IMR-90 (cell line): ENCODE measurements at regions not wholly inside any gene's neighbourhood (a gene's known extent, or its start where the extent isn't known, plus 50 kb on each side); places are given as distances from the start of the nearest gene placed in this dataset.
A peak's percentile ranks its signal among the peaks of the same experiment; 100 is the strongest.

Experiments
- ATAC-seq: fragments of 200-7000 bp; cut with Tn5 transposase; 2 replicates; pipeline ENCODE4 v1.9.1; 2020; ENCODE audit warnings: low read depth, mild to moderate bottlenecking, moderate library complexity
- BruUV-seq: library from RNA; stranded (reverse); fragments of 400-500 nt; replicated peaks from 2 replicates; lab custom pipeline; 2021; lab: Mats Ljungman, UMichigan
- CTCF ChIA-PET: fragments of 300-600 bp; formaldehyde crosslinking; extraction: SDS; loops from one replicate; lab custom pipeline; 2021; ENCODE audit warnings: antibody characterized with exemption; lab: Yijun Ruan, JAX
- POLR2A ChIA-PET: fragments of 300-600 bp; sonication (Branson Sonifier 250); formaldehyde crosslinking; loops from one replicate; lab custom pipeline; 2022; ENCODE audit warnings: antibody characterized with exemption; ENCODE audit not compliant: unreplicated experiment; lab: Charles Lee
- DNase-seq: peaks from one replicate; pipeline ENCODE4 v3.0.0; 2013
- H2AFZ ChIP-seq: replicated peaks from 2 replicates; pipeline ENCODE3; 2013; ENCODE audit warnings: low read length, mild to moderate bottlenecking; ENCODE audit not compliant: poor library complexity
- H2AK5ac ChIP-seq: 2 replicates; pipeline ENCODE4 v1.6.1; 2013; ENCODE audit warnings: low read depth, low read length, inconsistent platforms
- H2AK9ac ChIP-seq: replicated peaks from 2 replicates; pipeline ENCODE3; 2013; ENCODE audit warnings: mild to moderate bottlenecking, low read depth, low read length, moderate library complexity; ENCODE audit not compliant: poor library complexity
- H2BK120ac ChIP-seq: 2 replicates; pipeline ENCODE4 v1.6.1; 2013; ENCODE audit warnings: low read depth, low read length, inconsistent platforms
- H2BK15ac ChIP-seq: 3 replicates; pipeline ENCODE4 v1.6.1; 2013; ENCODE audit warnings: low read depth, low read length, inconsistent platforms
- H2BK20ac ChIP-seq: 2 replicates; pipeline ENCODE4 v1.6.1; 2013; ENCODE audit warnings: low read depth, mild to moderate bottlenecking, inconsistent platforms, low read length, moderate library complexity
- H2BK5ac ChIP-seq: 2 replicates; pipeline ENCODE4 v1.6.1; 2013; ENCODE audit warnings: mild to moderate bottlenecking, low read depth, low read length, inconsistent platforms; ENCODE audit not compliant: poor library complexity, severe bottlenecking
- H3K14ac ChIP-seq: replicated peaks from 2 replicates; pipeline ENCODE4 v1.6.1; 2013; ENCODE audit warnings: low read depth, low read length, inconsistent platforms
- H3K18ac ChIP-seq: 2 replicates; pipeline ENCODE4 v1.6.1; 2013; ENCODE audit warnings: low read depth, low read length, control low read depth
- H3K23ac ChIP-seq: 2 replicates; pipeline ENCODE4 v1.6.1; 2013; ENCODE audit warnings: low read depth, low read length, inconsistent platforms
- H3K27ac ChIP-seq: 2 replicates; pipeline ENCODE4 v1.5.1; 2013; ENCODE audit warnings: mild to moderate bottlenecking, control low read depth, low read length; ENCODE audit not compliant: insufficient read depth
- H3K27me3 ChIP-seq: 2 replicates; pipeline ENCODE4 v1.6.1; 2013; ENCODE audit warnings: low read length; ENCODE audit not compliant: control insufficient read depth, insufficient read depth
- H3K36me3 ChIP-seq: 2 replicates; pipeline ENCODE4 v1.6.1; 2013; ENCODE audit warnings: low read length, mixed read lengths; ENCODE audit not compliant: control insufficient read depth, insufficient read depth
- H3K4ac ChIP-seq: 2 replicates; pipeline ENCODE4 v1.6.1; 2013; ENCODE audit warnings: low read depth, low read length, inconsistent platforms
- H3K4me1 ChIP-seq: 2 replicates; pipeline ENCODE4 v1.6.1; 2013; ENCODE audit warnings: low read length, mixed read lengths; ENCODE audit not compliant: control insufficient read depth, insufficient read depth
- H3K4me2 ChIP-seq: 2 replicates; pipeline ENCODE4 v1.6.1; 2013; ENCODE audit warnings: low read depth, mild to moderate bottlenecking, control low read depth, low read length, moderate library complexity
- H3K4me3 ChIP-seq: 2 replicates; pipeline ENCODE4 v1.5.1; 2013; ENCODE audit warnings: low read depth, mild to moderate bottlenecking, control low read depth, low read length, moderate library complexity; ENCODE audit not compliant: insufficient read depth
- H3K56ac ChIP-seq: 2 replicates; pipeline ENCODE4 v1.6.1; 2013; ENCODE audit warnings: low read length, inconsistent platforms; ENCODE audit not compliant: insufficient read depth; ENCODE audit errors: extremely low read depth
- H3K79me1 ChIP-seq, 2 experiments: 2 replicates each; pipeline ENCODE4 v1.6.1; 2013; ENCODE audit warnings: low read length in 2 of 2, inconsistent platforms in 1 of 2, low read depth in 1 of 2
- H3K9ac ChIP-seq: 2 replicates; pipeline ENCODE4 v1.6.1; 2013; ENCODE audit warnings: low read depth, low read length, control low read depth
- H3K9me1 ChIP-seq: 2 replicates; pipeline ENCODE4 v1.6.1; 2013; ENCODE audit warnings: low read length, inconsistent platforms; ENCODE audit not compliant: insufficient read depth
- H3K9me3 ChIP-seq: 2 replicates; pipeline ENCODE4 v1.6.1; 2013; ENCODE audit warnings: low read length; ENCODE audit not compliant: control insufficient read depth, insufficient read depth
- H4K20me1 ChIP-seq: 2 replicates; pipeline ENCODE4 v1.6.1; 2013; ENCODE audit warnings: low read length, inconsistent platforms; ENCODE audit not compliant: insufficient read depth
- H4K5ac ChIP-seq: 2 replicates; pipeline ENCODE4 v1.6.1; 2013; ENCODE audit warnings: mild to moderate bottlenecking, low read depth, low read length, control low read depth
- H4K8ac ChIP-seq, 2 experiments: 2 replicates each; pipeline ENCODE4 v1.6.1; 2013; ENCODE audit warnings: low read depth in 2 of 2, low read length in 2 of 2, control low read depth in 1 of 2, inconsistent platforms in 1 of 2
- H4K91ac ChIP-seq: 2 replicates; pipeline ENCODE4 v1.6.1; 2013; ENCODE audit warnings: low read depth, low read length, inconsistent platforms; ENCODE audit not compliant: insufficient read depth
- MAFK ChIP-seq: IDR thresholded peaks from 2 replicates; pipeline ENCODE4 v1.6.1; 2012; ENCODE audit warnings: low read depth, low read length, improper control_type of control experiment
- RAD21 ChIP-seq: IDR thresholded peaks from 2 replicates; pipeline ENCODE4 v1.6.1; 2012; ENCODE audit warnings: low read length, improper control_type of control experiment
- SMC3 ChIP-seq: fragments of 150-350 bp; IDR thresholded peaks from 2 replicates; pipeline ENCODE4 v1.6.1; 2016; ENCODE audit warnings: low read depth, mild to moderate bottlenecking, antibody characterized with exemption, low read length, moderate library complexity
- WGBS, 2 experiments: methylation state at CpG; one replicate each; pipeline versions ENCODE4 v1.1.5 to v1.1.7; 2013; ENCODE audit warnings: missing lambda C conversion rate in 2 of 2; ENCODE audit not compliant: insufficient read length in 1 of 2; ENCODE audit errors: extremely low coverage in 2 of 2; 5-methylcytosine and 5-hydroxymethylcytosine counted together
- dilution Hi-C: fragments of 300-500 bp; cut with HindIII; formaldehyde crosslinking; loops from one replicate; pipeline ENCODE4 v1.14.3; 2018; ENCODE audit warnings: low sequenced_read_pairs; ENCODE audit not compliant: unreplicated experiment
- in situ Hi-C: fragments of 300-500 bp; cut with MboI; formaldehyde crosslinking; loops from 3 replicates; pipeline ENCODE4 v1.14.3; 2019; ENCODE audit warnings: low sequenced_read_pairs, inconsistent platforms, mixed read lengths
- intact Hi-C: fragments of 100-400 bp; cut with micrococcal nuclease; formaldehyde crosslinking; loops from 2 replicates; pipeline ENCODE4 v1.10.0; 2022

DNA sequence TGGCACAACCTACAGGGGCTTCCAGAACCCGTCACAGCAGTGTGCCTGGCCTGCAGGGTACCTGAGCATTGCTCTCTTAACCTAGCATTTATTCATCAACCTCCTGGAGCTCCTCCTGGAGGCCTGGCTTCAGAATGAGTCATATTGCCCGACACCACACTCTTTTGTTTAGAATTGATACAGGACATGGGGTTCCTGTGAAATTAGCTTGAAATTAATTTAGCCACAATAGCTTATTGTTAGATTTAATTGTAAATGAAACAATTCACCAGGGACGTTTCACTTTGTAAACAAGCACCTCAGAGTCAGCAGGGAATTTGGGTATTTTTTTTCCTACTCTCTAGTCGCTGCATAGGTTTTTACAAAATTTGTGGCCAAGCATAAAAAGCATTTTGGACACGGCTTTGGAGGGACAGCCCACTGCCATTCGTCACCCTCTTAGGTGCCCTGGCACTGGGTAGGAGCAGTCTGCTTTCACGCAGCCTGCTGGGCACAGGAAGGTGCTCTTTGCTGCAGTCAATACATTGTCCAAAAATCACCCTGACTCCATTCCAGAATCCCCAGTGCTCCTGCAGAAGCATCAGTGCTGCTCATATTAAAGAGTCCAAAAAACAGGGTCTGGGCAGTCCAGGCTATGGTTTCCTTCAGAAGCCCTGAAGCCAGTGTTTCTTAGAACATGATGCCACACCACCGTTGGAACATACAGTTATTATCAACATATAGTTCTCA lies 60.8 kb upstream of the MEF2A start:
- CTCF ChIA-PET = interaction anchor here (0.6 to 1.0 kb wide), 4 partner anchors 16 to 97 kb away, joined by 3 to 6 read pairs (median 4); no protein-coding TSS in a partner anchor
- no TSS peak for BruUV-seq
- Histone ChIP-seq H4K20me1 (no peaks in the 10 kb centered on the region), H3K79me1 (no peaks in the 10 kb centered on the region), H2AFZ (peak overlapping the region; percentile 24), H3K27me3 (peaks cover 1% of the 10 kb centered on the region; the same call in 1 of the 2 replicates), H3K4me1 (peaks cover 18% of the 10 kb centered on the region), H3K4me3 (no peak overlapping the region), H3K23ac (peak overlapping the region; percentile 2; the same call in 1 of the 2 replicates), H3K14ac (no peak overlapping the region), H3K9me1 (peaks cover 10% of the 10 kb centered on the region), H4K8ac (no peak overlapping the region), H4K91ac (no peak overlapping the region; the same call in 1 of the 2 replicates), H3K27ac (no peak overlapping the region), H3K18ac (peak overlapping the region; percentile 2; the same call in 1 of the 2 replicates), H2BK5ac (no peak overlapping the region), H3K4me2 (no peak overlapping the region), H4K5ac (0 out of 2 replicates have a peak overlapping the region, but pooled peaks have one; percentile 17), H2AK9ac (no peak overlapping the region), H3K56ac (no peak overlapping the region), H2BK120ac (0 out of 2 replicates have a peak overlapping the region, but pooled peaks have one; percentile 21), H2BK20ac (0 out of 2 replicates have a peak overlapping the region, but pooled peaks have one; percentile 10), H3K4ac (no peak overlapping the region), H3K9me3 (no peaks in the 10 kb centered on the region), H2BK15ac (no peak overlapping the region), H3K9ac (no peak overlapping the region), H2AK5ac (no peak overlapping the region), H3K36me3 (no peaks in the 10 kb centered on the region)
- WGBS, 2 experiments = 86% methylated on average over 3 of the region's 8 CpGs; no CpG with 5 or more reads in 1 of the 2 experiments
- in situ Hi-C loops = no loop called here
- POLR2A ChIA-PET = no interaction called here
- intact Hi-C loops = no loop called here
- TF ChIP-seq SMC3 = 0 out of 2 replicates have a peak, but pooled peaks have one; percentile 10
- no peak for TF ChIP-seq MAFK
- peak; percentile 5; the same call in 1 of the 2 replicates for TF ChIP-seq RAD21
- dilution Hi-C loops = no loop called here
- DNase-seq (peak; percentile 38), ATAC-seq (peak; percentile 17; the same call in 1 of the 2 replicates)
